ENCODE measurements at regions not wholly inside any gene's neighbourhood (a gene's known extent, or its start where the extent isn't known, plus 50 kb on each side); places are given as distances from the start of the nearest gene placed in this dataset.
"Not testable (repeated sequence)": the region's sequence is repeated elsewhere in the genome, so short reads cannot be mapped to it uniquely, and the experiment has no call there.

DNA sequence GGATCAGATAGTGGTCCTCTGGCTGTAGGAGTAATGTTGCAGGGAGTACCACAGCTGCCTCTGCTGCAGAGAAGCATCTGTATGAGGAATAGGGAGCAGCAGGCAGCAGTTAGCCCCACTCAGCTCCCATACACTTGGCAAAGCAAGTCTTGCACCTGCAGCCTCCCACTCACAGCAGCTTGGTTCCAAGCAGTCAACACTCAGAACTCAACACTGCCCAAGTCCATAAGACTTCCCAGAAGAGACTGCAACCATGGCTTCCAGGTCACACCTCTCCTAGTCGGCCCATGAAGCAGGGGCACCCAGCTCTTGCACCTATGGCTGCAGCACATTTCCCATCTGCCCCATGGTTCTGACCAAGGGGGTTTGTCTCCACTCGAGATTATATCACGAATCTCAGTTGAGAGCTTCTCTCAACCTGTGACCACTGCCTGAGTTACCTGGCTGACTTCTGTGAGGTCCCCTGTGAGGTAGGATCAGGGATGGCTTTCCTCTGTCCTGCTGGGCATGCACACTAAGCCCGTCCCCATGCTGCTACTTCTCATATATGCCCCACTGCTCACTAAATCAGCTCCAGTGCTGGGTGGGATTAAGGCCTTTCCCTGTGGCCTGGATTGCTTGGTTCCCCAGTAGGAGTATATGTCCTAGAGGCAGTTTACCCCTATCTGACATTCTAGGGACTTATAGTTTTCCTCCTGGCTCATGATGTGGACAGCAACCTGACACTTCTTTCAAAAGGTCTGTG, 562.0 kb upstream of the TPTE start:
- TF ChIP-seq, protein P1, sequence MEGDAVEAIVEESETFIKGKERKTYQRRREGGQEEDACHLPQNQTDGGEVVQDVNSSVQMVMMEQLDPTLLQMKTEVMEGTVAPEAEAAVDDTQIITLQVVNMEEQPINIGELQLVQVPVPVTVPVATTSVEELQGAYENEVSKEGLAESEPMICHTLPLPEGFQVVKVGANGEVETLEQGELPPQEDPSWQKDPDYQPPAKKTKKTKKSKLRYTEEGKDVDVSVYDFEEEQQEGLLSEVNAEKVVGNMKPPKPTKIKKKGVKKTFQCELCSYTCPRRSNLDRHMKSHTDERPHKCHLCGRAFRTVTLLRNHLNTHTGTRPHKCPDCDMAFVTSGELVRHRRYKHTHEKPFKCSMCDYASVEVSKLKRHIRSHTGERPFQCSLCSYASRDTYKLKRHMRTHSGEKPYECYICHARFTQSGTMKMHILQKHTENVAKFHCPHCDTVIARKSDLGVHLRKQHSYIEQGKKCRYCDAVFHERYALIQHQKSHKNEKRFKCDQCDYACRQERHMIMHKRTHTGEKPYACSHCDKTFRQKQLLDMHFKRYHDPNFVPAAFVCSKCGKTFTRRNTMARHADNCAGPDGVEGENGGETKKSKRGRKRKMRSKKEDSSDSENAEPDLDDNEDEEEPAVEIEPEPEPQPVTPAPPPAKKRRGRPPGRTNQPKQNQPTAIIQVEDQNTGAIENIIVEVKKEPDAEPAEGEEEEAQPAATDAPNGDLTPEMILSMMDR (IDR thresholded peaks at IDR 0.05), result not testable (repeated sequence)
- not testable (repeated sequence) for TF ChIP-seq POLR2A (IDR thresholded peaks at IDR 0.05)

Measured in esophagus squamous epithelium (tissue), 4 donors.